ENCODE measurements at regions not wholly inside any gene's neighbourhood (a gene's known extent, or its start where the extent isn't known, plus 50 kb on each side); places are given as distances from the start of the nearest gene placed in this dataset.

- Histone ChIP-seq H4K20me1 (ENCODE audit: insufficient read depth, low read length) (no peaks in the 10 kb centered on the region), H3K27me3 (ENCODE audit: insufficient read depth, low read length, poor library complexity) (no peaks in the 10 kb centered on the region), H3K9me3 (ENCODE audit: insufficient read depth, low read length, severe bottlenecking) (no peaks in the 10 kb centered on the region), H3K36me3 (ENCODE audit: insufficient read depth, low read length) (no peaks in the 10 kb centered on the region), H2AFZ (ENCODE audit: low read depth, low read length) (no peak overlapping the region), H3K9ac (ENCODE audit: low read depth, low read length) (no peak overlapping the region), H3K4me3 (ENCODE audit: low read depth in 1 of 2, low read length in 2 of 2) (no peak overlapping the region), H3K4me2 (ENCODE audit: insufficient read depth, low read length) (no peak overlapping the region), H3K27ac (ENCODE audit: low read length) (no peak overlapping the region), H3K79me2 (ENCODE audit: insufficient read depth, low read length) (no peaks in the 10 kb centered on the region), H3K4me1 (ENCODE audit: insufficient read depth, low read length) (no peaks in the 10 kb centered on the region)
- DNase-seq (no peak), ATAC-seq (ENCODE audit: insufficient read depth, low read depth) (no peak)
- TF ChIP-seq EZH2 (IDR thresholded peaks at IDR 0.05; ENCODE audit: borderline replicate concordance, low read depth, low read length, severe bottlenecking) (no peak), CTCF (IDR thresholded peaks at IDR 0.05; ENCODE audit: borderline replicate concordance, extremely low read depth, low read length, poor library complexity, severe bottlenecking) (no peak)
Measured at GRCh38 chr3:104746056-104746455, 620.7 kb upstream of the ALCAM start.

- Histone ChIP-seq H3K4me2 (ENCODE audit: insufficient read depth, low read length) (no peak overlapping the region), H3K27ac (ENCODE audit: low read length) (no peak overlapping the region), H3K4me3 (ENCODE audit: low read depth in 1 of 2, low read length in 2 of 2) (no peak overlapping the region), H3K27me3 (ENCODE audit: insufficient read depth, low read length, poor library complexity) (no peaks in the 10 kb centered on the region), H3K9ac (ENCODE audit: low read depth, low read length) (no peak overlapping the region), H4K20me1 (ENCODE audit: insufficient read depth, low read length) (no peaks in the 10 kb centered on the region), H3K4me1 (ENCODE audit: insufficient read depth, low read length) (no peaks in the 10 kb centered on the region), H2AFZ (ENCODE audit: low read depth, low read length) (no peak overlapping the region), H3K36me3 (ENCODE audit: insufficient read depth, low read length) (no peaks in the 10 kb centered on the region), H3K9me3 (ENCODE audit: insufficient read depth, low read length, severe bottlenecking) (no peaks in the 10 kb centered on the region), H3K79me2 (ENCODE audit: insufficient read depth, low read length) (no peaks in the 10 kb centered on the region)
- ATAC-seq (ENCODE audit: insufficient read depth, low read depth) (no peak), DNase-seq (no peak)
- no peak for TF ChIP-seq CTCF (IDR thresholded peaks at IDR 0.05; ENCODE audit: borderline replicate concordance, extremely low read depth, low read length, poor library complexity, severe bottlenecking)
- TF ChIP-seq EZH2 (IDR thresholded peaks at IDR 0.05; ENCODE audit: borderline replicate concordance, low read depth, low read length, severe bottlenecking): no peak
Measured at GRCh38 chr3:104750581-104750980, 616.1 kb upstream of the ALCAM start.

DNA sequence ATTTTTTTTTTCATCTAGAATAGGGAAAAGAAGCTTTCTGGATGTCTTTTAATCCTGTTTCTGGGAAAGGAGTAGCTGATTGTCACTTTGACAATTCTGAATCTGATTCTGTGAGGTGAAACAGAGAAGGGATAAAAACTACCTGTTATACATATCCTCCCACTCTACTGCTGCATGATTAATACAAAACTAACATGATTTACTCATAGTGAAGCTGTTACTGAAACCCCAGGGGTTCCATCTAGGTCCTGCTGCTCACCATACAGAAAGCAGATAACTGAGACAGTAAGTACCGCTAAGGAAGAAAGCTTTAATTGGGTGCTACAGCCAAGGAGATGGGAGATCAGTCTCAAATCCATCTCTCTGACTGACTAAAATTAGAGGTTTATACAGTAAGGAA, 610.9 kb upstream of the ALCAM start:
- Histone ChIP-seq H3K9me3 (ENCODE audit: insufficient read depth, low read length, severe bottlenecking) (no peaks in the 10 kb centered on the region), H3K9ac (ENCODE audit: low read depth, low read length) (no peak overlapping the region), H3K36me3 (ENCODE audit: insufficient read depth, low read length) (no peaks in the 10 kb centered on the region), H3K79me2 (ENCODE audit: insufficient read depth, low read length) (no peaks in the 10 kb centered on the region), H3K27ac (ENCODE audit: low read length) (no peak overlapping the region), H3K4me1 (ENCODE audit: insufficient read depth, low read length) (no peaks in the 10 kb centered on the region), H2AFZ (ENCODE audit: low read depth, low read length) (no peak overlapping the region), H4K20me1 (ENCODE audit: insufficient read depth, low read length) (no peaks in the 10 kb centered on the region), H3K4me3 (ENCODE audit: low read depth in 1 of 2, low read length in 2 of 2) (no peak overlapping the region), H3K27me3 (ENCODE audit: insufficient read depth, low read length, poor library complexity) (no peaks in the 10 kb centered on the region), H3K4me2 (ENCODE audit: insufficient read depth, low read length) (no peak overlapping the region)
- no peak for DNase-seq
- no peak for ATAC-seq (ENCODE audit: insufficient read depth, low read depth)
- TF ChIP-seq CTCF (IDR thresholded peaks at IDR 0.05; ENCODE audit: borderline replicate concordance, extremely low read depth, low read length, poor library complexity, severe bottlenecking) (no peak), EZH2 (IDR thresholded peaks at IDR 0.05; ENCODE audit: borderline replicate concordance, low read depth, low read length, severe bottlenecking) (no peak)

DNA sequence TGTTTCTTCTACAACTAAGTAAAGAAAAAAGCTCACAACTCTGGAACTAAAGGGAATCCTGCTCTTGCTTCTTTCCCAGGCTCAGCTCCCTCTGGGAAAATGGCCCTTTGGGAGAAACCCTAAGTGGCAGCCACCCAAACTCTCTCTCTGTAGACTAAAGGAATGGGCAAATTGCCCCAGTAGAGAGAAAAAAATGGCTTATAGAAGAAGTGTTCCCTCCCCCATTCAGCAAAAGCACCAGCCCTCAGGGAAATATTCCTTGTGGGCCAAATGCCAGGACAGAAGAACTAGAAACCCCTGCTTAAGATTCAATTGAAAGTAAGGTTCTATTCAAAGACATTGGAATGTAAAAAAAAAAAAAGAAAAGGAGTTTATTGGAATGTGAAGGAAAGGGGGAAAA, 603.7 kb upstream of the ALCAM start:
- no peak overlapping the region for H2AFZ ChIP-seq (ENCODE audit: low read depth, low read length)
- ATAC-seq (ENCODE audit: insufficient read depth, low read depth): no peak
- DNase-seq: no peak
- no peaks in the 10 kb centered on the region for H3K79me2 ChIP-seq (ENCODE audit: insufficient read depth, low read length)
- H3K9me3 ChIP-seq (ENCODE audit: insufficient read depth, low read length, severe bottlenecking): no peaks in the 10 kb centered on the region
- H3K36me3 ChIP-seq (ENCODE audit: insufficient read depth, low read length): no peaks in the 10 kb centered on the region
- TF ChIP-seq EZH2 (IDR thresholded peaks at IDR 0.05; ENCODE audit: borderline replicate concordance, low read depth, low read length, severe bottlenecking) (no peak), CTCF (IDR thresholded peaks at IDR 0.05; ENCODE audit: borderline replicate concordance, extremely low read depth, low read length, poor library complexity, severe bottlenecking) (no peak)
- H3K27me3 ChIP-seq (ENCODE audit: insufficient read depth, low read length, poor library complexity): no peaks in the 10 kb centered on the region
- no peak overlapping the region for H3K9ac ChIP-seq (ENCODE audit: low read depth, low read length)
- H4K20me1 ChIP-seq (ENCODE audit: insufficient read depth, low read length): no peaks in the 10 kb centered on the region
- no peak overlapping the region for H3K4me2 ChIP-seq (ENCODE audit: insufficient read depth, low read length)
- H3K27ac ChIP-seq (ENCODE audit: low read length): no peak overlapping the region
- H3K4me1 ChIP-seq (ENCODE audit: insufficient read depth, low read length): no peaks in the 10 kb centered on the region
- H3K4me3 ChIP-seq (ENCODE audit: low read depth in 1 of 2, low read length in 2 of 2): no peak overlapping the region
